GM19240 (cell line): ENCODE measurements at regions not wholly inside any gene's neighbourhood (a gene's known extent, or its start where the extent isn't known, plus 50 kb on each side); places are given as distances from the start of the nearest gene placed in this dataset.
"Not testable (repeated sequence)": the region's sequence is repeated elsewhere in the genome, so short reads cannot be mapped to it uniquely, and the experiment has no call there.

ENCODE experiments used
- DNase-seq: peaks from one replicate; pipeline ENCODE4 v3.0.0; 2011; ENCODE audit warnings: low spot score; ENCODE audit not compliant: insufficient read length

DNA sequence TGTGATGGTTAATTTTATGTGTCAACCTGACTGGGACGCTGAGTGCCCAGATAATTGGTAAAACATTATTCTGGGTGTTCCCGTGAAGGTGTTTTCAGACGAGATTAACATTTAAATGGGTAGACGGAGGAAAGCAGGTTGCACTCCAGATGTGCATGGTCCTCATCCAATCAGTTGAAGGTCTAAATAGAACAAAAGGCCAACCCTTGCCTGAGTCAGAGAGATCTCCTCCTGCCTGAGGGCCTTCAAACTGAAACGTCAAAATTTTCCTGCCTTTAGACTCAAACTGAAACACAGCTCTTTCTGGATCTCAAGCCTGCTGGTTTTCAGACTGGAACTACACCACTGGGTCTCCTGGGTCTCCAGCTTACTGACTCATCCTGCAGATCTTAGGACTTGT, 73.5 kb downstream of the NPIPA8 start:
- DNase-seq: not testable (repeated sequence)

DNA sequence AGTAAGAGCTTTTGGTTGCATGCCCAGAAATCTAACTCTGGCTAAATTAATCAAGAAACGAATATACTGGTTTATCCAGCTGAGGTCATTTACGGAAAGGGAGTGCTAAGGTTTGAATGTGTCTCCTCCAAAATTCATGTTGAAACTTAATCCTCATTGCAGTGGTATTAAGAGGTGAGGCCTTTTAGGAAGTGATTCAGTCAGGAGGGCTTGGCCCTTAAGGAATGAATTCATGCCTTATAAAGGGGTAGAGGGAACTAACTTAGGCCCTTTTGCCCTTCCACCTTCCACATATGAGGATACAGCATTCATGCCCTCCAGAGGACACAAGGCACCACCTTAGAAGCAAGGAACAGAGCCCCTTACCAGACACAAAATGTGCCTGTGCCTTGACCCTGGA, 74.7 kb downstream of the NPIPA8 start:
- DNase-seq: not testable (repeated sequence)

DNA sequence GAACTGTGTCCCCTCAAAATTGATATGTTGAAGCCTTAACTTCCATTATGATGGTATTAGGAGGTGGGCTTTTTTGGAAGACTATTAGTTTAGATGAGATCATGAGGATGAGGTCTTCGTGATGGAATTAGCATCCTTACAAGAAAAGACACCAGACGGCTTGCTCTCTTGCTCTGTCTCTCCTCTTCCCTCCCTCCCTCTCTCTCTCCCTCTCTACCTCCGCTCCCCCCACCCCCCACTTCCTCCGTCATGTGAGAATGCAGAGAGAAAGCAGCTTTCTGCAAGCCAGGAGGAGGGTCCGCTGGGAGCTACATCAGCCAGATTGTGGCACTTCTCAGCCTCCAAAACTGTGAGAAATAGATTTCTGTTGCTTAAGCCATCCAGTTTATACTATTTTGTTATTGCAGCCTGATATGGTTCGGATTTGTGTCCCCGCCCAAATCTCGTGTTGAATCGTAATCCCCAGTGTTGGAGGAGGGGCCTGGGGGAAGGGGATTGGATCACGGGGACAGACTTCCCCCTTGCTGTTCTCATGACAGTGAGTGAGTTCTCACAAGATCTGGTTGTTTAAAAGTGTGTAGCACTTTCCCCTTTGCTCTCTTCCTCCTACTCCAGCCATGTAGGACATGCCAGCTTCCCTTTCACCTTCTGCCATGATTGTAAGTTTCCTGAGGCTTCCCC, 76.9 kb downstream of the NPIPA8 start:
- DNase-seq: not testable (repeated sequence)

DNA sequence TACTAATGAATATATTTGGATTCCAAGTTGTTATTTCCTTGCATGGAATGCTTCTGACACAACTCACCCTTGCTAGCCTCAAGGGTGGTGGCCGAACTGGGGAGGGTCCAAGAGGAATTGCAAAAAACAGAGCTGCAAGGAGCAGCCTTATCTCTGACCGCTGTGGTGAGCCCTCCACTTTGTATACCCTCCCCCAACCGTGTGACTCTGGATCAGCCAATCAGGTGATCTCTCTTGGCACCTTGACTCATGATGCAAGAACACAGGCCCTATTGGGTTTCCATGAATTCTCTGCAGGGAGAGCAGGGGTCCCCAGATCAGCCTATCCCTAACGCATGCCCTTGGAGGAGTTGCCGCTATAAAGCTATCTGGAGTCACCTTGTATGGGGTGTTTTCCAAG, 83.6 kb downstream of the NPIPA8 start:
- DNase-seq: not testable (repeated sequence)

DNA sequence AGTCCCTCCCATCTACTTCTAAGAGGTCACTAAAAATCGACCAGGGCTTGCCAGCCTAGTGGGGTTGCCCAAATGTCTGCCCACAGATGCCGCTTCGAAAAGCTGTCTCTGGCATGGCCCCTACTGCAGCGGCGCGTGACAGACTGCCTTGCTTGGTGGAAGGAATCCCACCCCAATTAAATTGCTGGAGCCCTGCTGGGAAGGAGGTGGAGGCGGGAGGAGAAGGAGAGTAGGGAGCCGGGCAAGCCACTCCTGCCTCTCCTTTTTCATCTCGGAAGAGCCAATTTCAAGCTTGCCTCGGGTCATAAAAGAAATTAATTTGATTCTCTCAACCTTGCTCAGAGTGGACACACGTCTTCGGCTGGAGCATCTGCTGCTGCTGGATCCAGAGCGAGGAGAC, 106.0 kb downstream of the NPIPA8 start:
- not testable (repeated sequence) for DNase-seq

DNA sequence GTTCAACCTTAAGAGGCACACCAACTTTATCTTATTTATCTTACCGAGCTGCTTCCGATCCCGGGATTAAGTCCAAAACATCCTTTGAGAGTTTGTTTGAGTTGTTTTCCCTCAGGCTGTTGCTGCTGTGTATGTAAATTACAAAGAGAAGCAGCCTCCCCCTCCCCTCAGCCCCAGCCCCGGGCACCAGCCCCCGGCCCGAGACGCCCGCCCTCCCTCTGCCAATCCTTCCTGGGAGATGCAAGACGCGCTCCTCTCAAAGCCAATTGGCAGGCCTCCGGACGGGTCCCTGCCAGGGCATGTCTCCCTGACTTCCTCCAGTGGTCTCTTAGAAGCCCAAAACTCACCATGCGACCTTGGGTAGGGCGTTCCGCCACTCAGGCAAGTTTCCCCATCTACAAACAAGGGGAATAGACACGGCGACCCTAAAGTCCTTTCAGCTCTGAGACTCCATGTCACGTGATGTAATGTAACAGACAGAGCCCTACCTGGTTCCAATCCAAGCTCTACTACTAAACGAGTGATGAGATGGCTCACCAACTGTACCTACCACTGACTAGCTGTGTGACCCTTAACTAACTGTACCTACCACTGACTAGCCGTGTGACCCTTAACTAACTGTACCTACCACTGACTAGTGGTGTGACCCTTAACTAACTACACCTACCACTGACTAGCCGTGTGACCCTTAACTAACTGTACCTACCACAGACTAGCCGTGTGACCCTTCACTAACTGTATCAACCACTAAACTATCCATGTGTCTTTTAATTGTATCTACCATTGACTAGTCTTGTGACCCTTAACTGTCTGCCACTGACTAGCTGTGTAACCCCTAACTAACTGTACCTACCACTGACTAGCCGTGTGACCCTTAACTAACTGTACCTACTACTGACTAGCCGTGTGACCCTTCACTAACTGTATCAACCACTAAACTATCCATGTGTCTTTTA, 114.2 kb downstream of the NPIPA8 start:
- DNase-seq: not testable (repeated sequence)

DNA sequence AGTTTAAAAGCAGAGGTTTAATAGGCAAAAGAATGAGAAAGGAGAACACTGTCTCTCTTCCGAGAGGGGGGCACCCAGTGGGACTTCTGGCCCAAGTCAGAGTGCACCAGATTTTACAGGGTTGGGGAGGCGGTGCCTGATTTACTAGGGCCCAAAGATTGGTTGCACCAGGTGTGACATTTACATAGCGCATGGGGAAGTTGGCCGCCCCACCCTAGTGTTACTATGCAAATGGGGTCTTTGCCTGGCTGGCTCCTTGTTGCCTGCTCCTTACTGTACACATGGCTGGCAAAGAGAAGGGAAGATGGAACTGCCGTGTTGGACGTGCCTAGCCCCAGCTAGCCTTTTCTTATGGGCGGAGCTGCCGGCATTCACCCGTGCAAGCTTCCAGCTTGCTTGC, 118.8 kb downstream of the NPIPA8 start:
- not testable (repeated sequence) for DNase-seq

DNA sequence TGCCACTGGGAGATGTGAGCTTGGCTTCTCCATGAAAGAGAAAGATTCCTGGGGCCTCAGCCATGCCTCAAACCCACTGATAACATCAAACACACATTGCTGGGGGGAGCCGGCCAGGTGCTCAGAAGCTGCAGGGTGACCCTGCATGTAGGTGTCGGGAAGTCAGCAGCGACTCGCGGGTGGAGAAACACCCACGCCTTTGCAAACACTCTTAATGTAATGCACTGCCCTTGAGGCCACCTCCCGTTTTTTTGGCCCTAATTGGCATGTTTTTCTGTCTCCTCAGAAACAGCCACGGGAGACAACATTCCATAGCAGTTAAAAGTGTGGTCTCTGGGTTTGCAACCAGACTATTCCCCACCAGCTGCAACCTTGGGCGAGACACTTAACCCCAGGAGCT, 119.7 kb downstream of the NPIPA8 start:
- DNase-seq: not testable (repeated sequence)

DNA sequence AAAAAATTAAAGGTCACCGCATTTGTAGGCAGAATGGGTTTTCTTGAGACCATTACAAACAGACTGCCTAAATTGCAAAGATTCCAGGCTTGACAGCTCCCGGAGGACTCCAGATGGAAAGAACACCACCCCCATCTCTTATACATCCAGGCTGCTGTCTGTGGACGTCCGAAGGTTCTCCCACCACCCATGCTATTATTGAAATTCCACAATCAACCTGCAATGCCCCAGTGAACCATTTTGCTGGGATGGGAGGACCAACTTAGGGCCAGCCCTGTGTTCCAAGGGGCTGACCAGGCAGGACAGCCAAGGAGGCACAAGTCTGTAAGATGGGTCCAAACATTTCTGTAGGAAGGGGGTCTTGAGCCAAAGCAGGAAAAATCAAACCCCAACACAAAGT, 122.7 kb downstream of the NPIPA8 start:
- not testable (repeated sequence) for DNase-seq

DNA sequence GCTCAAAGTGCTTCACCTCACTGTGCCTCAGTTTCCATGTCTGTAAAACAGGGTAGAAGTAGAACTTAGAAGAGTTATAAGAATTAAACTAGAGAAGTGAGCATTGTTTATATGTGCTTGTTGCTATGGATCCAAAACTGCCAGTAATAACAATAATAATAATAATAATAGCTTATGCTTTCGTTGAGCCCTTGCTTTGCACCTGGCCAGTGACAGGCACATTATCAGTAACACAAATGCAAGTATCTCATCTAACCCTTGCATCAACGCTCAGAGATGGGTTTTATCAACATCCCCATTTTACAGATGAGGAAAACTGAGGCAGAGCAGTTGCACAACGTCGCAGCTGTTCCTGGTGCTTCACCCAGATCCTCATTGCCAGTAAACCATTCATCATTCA, 125.0 kb downstream of the NPIPA8 start:
- not testable (repeated sequence) for DNase-seq

DNA sequence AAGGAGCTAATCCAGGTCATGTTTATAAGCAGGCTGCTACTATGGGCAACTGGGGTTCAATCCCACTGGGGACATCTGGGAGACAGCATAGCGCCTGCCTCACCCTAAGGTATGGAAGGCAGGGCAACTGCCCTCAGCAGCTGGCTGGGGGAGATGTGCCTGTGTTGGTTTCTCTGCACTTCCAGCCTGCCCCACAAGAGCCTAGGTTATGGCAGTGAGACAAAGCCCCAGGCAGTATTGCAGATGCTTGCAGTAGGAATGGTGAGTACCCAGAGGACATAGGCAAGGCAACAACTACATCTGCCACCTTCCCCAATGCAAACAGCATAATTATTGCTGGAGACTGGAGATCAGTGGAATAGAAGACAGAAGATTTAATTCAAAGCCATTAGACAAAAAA, 131.8 kb downstream of the NPIPA8 start:
- not testable (repeated sequence) for DNase-seq

DNA sequence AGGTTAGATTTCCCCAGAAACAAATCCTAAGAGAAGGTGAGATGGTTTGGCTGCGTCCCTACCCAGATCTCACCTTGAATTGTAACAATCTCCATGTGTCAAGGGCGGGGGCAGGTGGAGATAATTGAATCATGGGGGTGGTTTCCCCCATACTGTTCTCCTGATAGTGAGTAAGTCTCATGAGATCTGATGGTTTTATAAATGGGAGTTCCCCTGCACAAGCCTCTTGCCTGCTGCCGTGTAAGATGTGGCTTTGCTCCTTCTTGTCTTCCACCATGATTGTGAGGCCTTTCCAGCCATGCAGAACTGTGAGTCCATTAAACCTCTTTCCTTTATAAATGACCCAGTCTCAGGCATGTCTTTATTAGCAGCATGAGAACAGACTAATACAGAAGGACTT, 132.2 kb downstream of the NPIPA8 start:
- not testable (repeated sequence) for DNase-seq

DNA sequence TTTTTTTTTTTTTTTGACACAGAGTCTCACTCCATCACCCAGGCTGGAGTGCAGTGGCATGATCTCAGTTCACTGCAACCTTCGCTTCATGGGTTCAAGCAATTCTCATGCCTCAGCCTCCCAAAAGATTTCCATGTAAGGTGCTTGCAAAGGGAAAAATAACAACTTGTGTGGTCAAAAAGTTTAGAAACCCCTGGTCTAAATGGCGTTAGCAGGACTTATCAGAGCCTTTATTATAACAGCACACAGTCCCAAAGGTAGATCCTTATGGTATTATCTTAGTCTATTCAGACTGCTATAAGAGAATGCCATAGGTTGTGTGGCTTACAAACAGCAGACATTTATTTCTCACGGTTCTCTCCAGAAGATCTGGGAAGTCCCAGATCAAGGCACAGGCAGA, 135.0 kb downstream of the NPIPA8 start:
- DNase-seq: not testable (repeated sequence)

DNA sequence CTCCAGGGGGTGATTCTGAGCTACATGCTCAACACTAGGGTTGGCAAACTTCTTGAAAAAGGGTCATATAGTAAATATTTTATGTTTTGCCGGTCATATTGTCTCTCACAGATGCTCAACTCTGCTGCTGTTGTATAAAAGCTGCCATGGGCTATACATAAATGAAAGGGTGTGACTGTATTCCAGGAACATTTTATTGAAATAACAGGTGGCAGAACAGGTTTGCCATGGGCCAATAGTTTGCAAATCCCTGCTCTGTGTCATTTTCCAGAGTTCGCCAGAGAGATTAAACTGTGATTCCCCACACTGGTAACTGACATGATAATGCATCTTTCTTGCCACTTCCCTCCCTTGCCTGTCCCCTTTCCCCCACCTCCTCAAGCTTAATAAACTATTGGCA, 144.1 kb downstream of the NPIPA8 start:
- not testable (repeated sequence) for DNase-seq

DNA sequence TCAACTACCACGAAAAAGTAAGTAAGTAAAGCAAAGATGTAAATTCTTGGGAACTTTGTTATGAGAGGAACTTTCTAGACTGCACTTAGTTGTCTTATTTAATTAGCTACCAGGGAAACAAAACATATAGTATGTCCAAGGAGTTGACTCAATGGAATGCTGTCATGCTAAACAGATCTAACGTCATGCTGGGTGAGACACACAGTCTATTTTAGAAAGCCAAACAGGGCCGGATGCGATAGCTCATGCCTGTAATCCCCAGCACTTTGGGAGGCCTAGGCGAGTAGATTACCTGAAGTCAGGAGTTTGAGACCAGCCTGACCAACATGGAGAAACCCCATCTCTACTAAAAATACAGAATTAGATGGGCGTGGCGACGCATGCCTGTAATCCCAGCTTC, 146.4 kb downstream of the NPIPA8 start:
- not testable (repeated sequence) for DNase-seq

DNA sequence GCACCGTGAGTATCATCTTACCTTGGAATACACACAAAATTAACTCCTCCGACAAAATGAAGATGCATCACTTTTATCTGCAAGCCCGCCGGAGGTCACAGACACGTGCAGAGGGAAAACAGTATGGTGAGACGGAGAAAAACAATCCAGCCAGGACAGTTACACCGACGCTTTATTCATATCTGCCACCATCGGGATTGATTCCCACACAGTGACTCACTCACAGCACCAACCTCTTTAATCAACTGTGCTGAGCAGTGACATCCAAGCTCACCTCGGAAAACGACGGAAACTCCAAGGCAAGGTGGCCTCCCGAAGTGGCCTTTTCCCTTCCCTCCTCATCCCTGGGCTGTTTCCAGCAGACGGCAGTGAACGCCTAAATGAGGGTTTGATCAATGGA, 151.8 kb downstream of the NPIPA8 start:
- DNase-seq: not testable (repeated sequence)

DNA sequence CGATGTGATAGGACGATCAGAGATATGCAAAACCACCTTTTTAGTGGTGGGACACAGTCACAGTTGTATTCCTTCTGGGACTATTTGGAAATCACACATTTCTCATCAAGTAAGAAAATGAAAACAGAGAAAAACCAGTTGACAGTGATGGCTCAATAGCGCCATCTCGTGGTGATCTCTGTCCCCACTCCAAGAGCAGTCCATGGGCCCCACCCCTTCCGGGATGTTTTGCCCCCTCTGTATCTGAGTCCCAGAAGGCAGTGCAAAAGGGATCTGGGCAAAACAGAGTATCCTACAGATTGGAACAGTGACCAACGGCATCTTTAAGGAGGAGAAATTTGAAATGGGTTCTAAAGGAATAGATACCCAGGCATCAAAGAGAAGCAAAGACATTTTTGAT, 155.5 kb downstream of the NPIPA8 start:
- not testable (repeated sequence) for DNase-seq

DNA sequence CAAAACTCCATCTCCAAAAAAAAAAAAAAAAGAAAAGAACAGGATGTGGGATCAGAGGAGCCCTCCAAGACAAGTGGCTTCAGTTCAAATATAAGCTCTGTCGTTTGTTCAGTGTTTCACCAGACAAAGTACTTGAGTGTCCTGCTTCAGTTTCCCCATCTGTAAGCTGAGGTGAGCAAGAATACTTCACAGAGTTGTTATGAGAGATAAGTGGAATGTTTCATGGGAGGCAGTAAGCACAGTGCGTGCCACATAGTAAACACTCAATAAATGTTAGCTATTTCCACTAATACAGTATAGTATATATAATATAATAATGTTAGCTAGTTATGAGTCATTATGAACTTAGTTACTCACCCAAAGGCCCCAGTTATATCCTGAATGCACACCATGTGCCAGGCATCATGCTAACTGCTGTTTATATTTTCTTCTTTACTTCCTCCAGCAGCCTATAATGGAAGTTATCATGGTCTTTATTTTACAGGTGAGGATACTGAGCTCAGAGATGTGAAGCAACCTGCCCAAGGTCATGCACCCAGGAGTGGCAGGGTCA, 162.5 kb downstream of the NPIPA8 start:
- DNase-seq: not testable (repeated sequence)

DNA sequence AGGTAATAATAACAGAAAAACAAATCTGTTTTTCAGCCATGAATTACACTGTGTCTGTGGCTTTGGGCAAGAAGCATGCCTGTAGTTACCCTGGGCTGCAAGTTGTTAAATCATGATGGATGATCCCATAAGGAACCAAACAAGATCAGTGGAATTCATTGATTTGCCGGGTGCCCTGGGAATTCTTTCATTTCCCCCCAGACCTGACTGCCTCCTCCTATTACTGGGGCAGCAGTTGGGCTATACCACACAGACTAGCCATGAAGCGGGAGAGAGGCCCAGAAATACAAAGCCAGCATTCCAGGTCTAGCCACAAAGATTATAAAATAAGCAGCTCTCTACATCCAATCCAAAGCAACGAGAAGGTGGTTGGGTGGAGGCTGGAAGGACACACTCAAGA, 174.2 kb downstream of the NPIPA8 start:
- DNase-seq: not testable (repeated sequence)

DNA sequence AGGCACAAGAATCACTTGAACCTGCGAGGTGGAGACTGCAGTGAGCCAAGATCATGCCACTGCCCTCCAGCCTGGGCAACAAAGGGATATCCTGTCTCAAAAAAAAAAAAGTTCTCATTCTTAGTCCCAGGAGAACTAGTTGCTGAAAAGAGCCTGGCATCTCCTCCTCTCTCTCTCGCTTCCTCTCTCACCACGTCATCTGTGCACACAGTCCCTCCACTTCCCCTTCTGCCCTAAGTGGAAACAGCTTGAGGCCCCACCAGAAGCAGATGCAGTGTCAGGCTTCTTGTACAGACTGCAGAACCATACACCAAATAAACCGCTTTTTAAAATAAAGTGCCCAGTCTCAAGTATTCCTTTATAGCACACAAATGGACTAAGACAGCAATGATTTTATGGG, 175.3 kb downstream of the NPIPA8 start:
- not testable (repeated sequence) for DNase-seq

DNA sequence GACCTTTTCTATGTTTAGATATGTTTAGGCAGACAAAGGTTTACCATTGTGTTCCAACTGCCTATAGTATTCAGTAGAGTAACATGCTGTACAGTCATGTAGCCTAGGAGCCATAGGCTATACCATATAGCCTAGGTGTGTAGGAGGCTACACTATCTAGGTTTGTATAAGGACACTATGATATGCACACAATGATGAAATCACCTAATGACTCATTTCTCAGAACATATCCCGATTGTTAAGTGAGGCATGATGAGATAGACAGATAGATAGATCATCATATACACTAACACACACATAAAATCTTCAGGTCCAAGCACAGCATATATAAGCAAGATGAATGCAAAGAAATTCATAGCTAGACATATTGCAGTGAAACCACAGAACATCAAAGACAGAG, 177.4 kb downstream of the NPIPA8 start:
- DNase-seq: not testable (repeated sequence)

DNA sequence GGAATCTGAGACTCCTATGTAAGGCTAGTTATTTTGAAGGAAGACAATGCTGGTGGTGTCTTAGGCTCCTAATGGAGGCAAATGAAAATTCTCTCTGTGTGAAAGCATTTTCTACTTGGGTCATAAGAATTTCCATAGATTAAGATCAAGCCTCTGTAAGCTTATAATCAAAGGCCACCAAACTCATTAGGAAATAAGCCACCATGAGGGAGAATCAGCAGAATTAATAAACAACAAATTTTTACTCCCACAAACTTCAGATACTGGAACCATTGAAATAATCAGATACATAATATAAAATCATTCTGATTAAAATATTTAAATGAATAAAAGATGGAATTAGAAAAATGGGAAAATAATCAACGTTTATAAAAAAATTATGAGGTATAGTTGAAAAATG, 178.7 kb downstream of the NPIPA8 start:
- not testable (repeated sequence) for DNase-seq
